ENCODE measurements at regions not wholly inside any gene's neighbourhood (a gene's known extent, or its start where the extent isn't known, plus 50 kb on each side); places are given as distances from the start of the nearest gene placed in this dataset.

- ChIA-PET POLR2A (no interaction called here), CTCF (interaction anchor here (1.2 to 2.4 kb wide), 5 partner anchors 11 to 109 kb away, joined by 3 to 9 read pairs (median 7); no protein-coding TSS in a partner anchor)
- no peak for DNase-seq (ENCODE audit: extremely low spot score)
- no peak for TF ChIP-seq CTCF (IDR thresholded peaks at IDR 0.05; ENCODE audit: control extremely low read depth, extremely low read depth, low read depth, missing control alignments)
Measured at GRCh38 chr5:87115839-87116364, 151.8 kb upstream of the RASA1 start.

GRCh38 chr5:87116825-87117512, 150.7 kb upstream of the RASA1 start:
- POLR2A ChIA-PET, result interaction anchor here (0.6 to 0.7 kb wide), 3 partner anchors 237 to 1588 kb away, joined by 4 to 6 read pairs (median 5); no protein-coding TSS in a partner anchor

GRCh38 chr5:87119588-87119987, 148.1 kb upstream of the RASA1 start:
- no peak for DNase-seq (ENCODE audit: extremely low spot score)
- ChIA-PET POLR2A (interaction anchor here (0.5 kb wide), 1 partner anchor 215 kb away, joined by 9 read pairs; no protein-coding TSS in a partner anchor), CTCF (interaction anchor here (0.7 to 2.3 kb wide), 5 partner anchors 9 to 49 kb away, joined by 3 to 5 read pairs (median 4); no protein-coding TSS in a partner anchor)
- no peak for TF ChIP-seq CTCF (IDR thresholded peaks at IDR 0.05; ENCODE audit: control extremely low read depth, extremely low read depth, low read depth, missing control alignments)

More at GRCh38 chr5:87116825-87117512, 150.7 kb upstream of the RASA1 start:
- TF ChIP-seq CTCF (IDR thresholded peaks at IDR 0.05; ENCODE audit: control extremely low read depth, extremely low read depth, low read depth, missing control alignments), result no peak
- CTCF ChIA-PET, result interaction anchor here (0.7 to 2.4 kb wide), 14 partner anchors 9 to 108 kb away, joined by 3 to 9 read pairs (median 3); no protein-coding TSS in a partner anchor
- peak; percentile 68 for DNase-seq (ENCODE audit: extremely low spot score)

GRCh38 chr5:87120518-87121303, 147.0 kb upstream of the RASA1 start:
- peak; percentile 13 for DNase-seq (ENCODE audit: extremely low spot score)
- no peak for TF ChIP-seq CTCF (IDR thresholded peaks at IDR 0.05; ENCODE audit: control extremely low read depth, extremely low read depth, low read depth, missing control alignments)
- CTCF ChIA-PET, result interaction anchor here (0.7 to 2.3 kb wide), 5 partner anchors 8 to 50 kb away, joined by 3 to 5 read pairs (median 4); no protein-coding TSS in a partner anchor
- POLR2A ChIA-PET, result no interaction called here

GRCh38 chr5:87121304-87122150, 146.2 kb upstream of the RASA1 start:
- no peak for TF ChIP-seq CTCF (IDR thresholded peaks at IDR 0.05; ENCODE audit: control extremely low read depth, extremely low read depth, low read depth, missing control alignments)
- DNase-seq (ENCODE audit: extremely low spot score), result peak; percentile 35
- POLR2A ChIA-PET, result no interaction called here
- CTCF ChIA-PET, result interaction anchor here (1.1 to 2.0 kb wide), 2 partner anchors 9 to 51 kb away, joined by 3 to 4 read pairs; no protein-coding TSS in a partner anchor
